ENCODE measurements at regions not wholly inside any gene's neighbourhood (a gene's known extent, or its start where the extent isn't known, plus 50 kb on each side); places are given as distances from the start of the nearest gene placed in this dataset.

- TF ChIP-seq CTCF (IDR thresholded peaks at IDR 0.05; ENCODE audit: low read length) (no peak), EZH2 (optimal IDR thresholded peaks at IDR 0.05; ENCODE audit: low read depth, low read length) (no peak), EZH2phosphoT487 (IDR thresholded peaks at IDR 0.05; ENCODE audit: low read length) (no peak)
These were observed 349.7 kb upstream of the SLC7A11 start for GRCh38 chr4:138591808-138592207.
